ENCODE measurements at regions not wholly inside any gene's neighbourhood (a gene's known extent, or its start where the extent isn't known, plus 50 kb on each side); places are given as distances from the start of the nearest gene placed in this dataset.

- peak; percentile 16 for DNase-seq (ENCODE audit: low spot score)
Observed at GRCh38 chr16:86214326-86215232, 295.7 kb upstream of the FOXF1 start.

- DNase-seq (ENCODE audit: low spot score): no peak
Observed at GRCh38 chr16:86215233-86215978, 294.9 kb upstream of the FOXF1 start.

GRCh38 chr16:86215979-86216585 lies 294.2 kb upstream of the FOXF1 start:
- no peak for DNase-seq (ENCODE audit: low spot score)

- DNase-seq (ENCODE audit: low spot score): no peak
Observed at GRCh38 chr16:86216591-86216990, 293.7 kb upstream of the FOXF1 start.

- DNase-seq (ENCODE audit: low spot score): no peak
Observed at GRCh38 chr16:86217001-86217890, 293.1 kb upstream of the FOXF1 start.

- no peak for DNase-seq (ENCODE audit: low spot score)
Observed at GRCh38 chr16:86217891-86218270, 292.4 kb upstream of the FOXF1 start.

GRCh38 chr16:86218479-86219170 lies 291.7 kb upstream of the FOXF1 start:
- no peak for DNase-seq (ENCODE audit: low spot score)

GRCh38 chr16:86219655-86220445 lies 290.5 kb upstream of the FOXF1 start:
- DNase-seq (ENCODE audit: low spot score): no peak

GRCh38 chr16:86220561-86220960 lies 289.8 kb upstream of the FOXF1 start:
- DNase-seq (ENCODE audit: low spot score): no peak

GRCh38 chr16:86221085-86221484 lies 289.2 kb upstream of the FOXF1 start:
- no peak for DNase-seq (ENCODE audit: low spot score)

- peak; percentile 13 for DNase-seq (ENCODE audit: low spot score)
Observed at GRCh38 chr16:86222547-86222946, 287.8 kb upstream of the FOXF1 start.

GRCh38 chr16:86222965-86223551 lies 287.3 kb upstream of the FOXF1 start:
- peak; percentile 57 for DNase-seq (ENCODE audit: low spot score)

- no peak for DNase-seq (ENCODE audit: low spot score)
Observed at GRCh38 chr16:86224126-86224525, 286.2 kb upstream of the FOXF1 start.

- no peak for DNase-seq (ENCODE audit: low spot score)
Observed at GRCh38 chr16:86224629-86225028, 285.7 kb upstream of the FOXF1 start.

GRCh38 chr16:86225905-86226371 lies 284.4 kb upstream of the FOXF1 start:
- no peak for DNase-seq (ENCODE audit: low spot score)

GRCh38 chr16:86227041-86227440 lies 283.3 kb upstream of the FOXF1 start:
- no peak for DNase-seq (ENCODE audit: low spot score)

GRCh38 chr16:86227801-86228200 lies 282.5 kb upstream of the FOXF1 start:
- no peak for DNase-seq (ENCODE audit: low spot score)

- no peak for DNase-seq (ENCODE audit: low spot score)
Observed at GRCh38 chr16:86228713-86229112, 281.6 kb upstream of the FOXF1 start.

GRCh38 chr16:86229283-86229682 lies 281.0 kb upstream of the FOXF1 start:
- no peak for DNase-seq (ENCODE audit: low spot score)
